HG02970 (cell line): ENCODE measurements at regions not wholly inside any gene's neighbourhood (a gene's known extent, or its start where the extent isn't known, plus 50 kb on each side); places are given as distances from the start of the nearest gene placed in this dataset.
"Not testable (repeated sequence)": the region's sequence is repeated elsewhere in the genome, so short reads cannot be mapped to it uniquely, and the experiment has no call there.

Experiments used
- ATAC-seq: cut with Tn5 transposase; IDR thresholded peaks from one replicate; pipeline ENCODE4 v1.9.1; 2021; ENCODE audit warnings: mild to moderate bottlenecking, moderate library complexity, moderate number of reproducible peaks; ENCODE audit not compliant: unreplicated experiment, low FRiP score

DNA sequence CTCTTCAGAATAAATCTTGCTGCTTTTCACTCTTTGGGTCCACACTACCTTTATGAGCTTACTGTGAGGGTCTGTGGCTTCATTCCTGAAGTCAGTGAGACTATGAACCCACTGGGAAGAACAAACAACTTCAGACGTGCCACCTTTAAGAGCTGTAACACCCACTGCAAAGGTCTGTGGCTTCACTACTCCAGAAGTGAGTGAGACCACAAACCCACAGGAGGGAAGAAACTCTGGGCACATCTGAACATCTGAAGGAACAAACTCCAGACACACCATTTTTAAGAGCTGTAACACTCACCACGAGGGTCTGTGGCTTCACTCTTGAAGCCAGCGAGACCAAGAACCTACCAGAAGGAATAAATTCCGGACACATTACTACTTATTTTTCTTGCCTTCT lies 964.1 kb upstream of the NXPH2 start:
- ATAC-seq: no peak

DNA sequence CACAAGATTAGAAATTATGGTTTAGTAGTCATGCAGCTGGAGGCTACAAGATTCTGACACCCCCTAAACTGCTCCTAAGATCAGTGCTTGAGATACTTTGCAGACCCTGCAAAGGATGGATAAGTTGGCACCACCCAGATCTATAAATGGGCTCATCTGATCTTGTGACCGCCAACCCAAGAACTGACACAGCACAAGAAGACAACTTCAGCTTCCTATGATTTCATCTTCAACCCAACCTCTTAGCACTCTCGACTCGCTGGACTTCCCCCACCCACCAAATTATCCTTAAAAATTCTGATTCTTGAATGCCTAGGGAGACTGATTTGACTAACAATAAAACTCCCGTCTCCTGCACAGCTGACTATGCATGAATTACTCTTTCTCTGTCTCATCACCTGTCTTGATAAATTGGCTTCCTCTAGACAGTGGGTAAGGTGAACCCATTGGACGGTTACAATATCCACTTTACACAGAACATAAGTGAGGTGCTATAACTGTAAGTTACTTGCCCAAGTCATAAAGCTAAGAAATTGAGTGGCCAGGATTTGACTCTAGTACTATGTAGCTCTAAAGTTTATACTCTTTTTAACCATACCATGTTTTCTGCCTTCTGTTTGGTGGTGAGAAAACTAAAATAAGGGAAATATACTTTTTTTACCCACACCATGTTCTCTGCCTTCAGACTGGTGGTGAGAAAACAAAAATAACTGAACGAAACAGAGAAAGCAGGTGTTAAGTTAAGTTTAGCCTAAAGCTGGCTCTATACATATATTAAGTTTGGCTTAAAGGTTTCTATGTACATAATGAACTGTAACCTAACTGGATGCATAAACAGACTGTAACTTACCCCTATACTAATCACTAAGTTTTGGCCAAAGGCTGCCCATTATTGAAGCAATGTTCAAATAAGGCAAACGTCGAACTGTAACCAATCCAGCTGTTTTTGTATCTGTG lies 962.3 kb upstream of the NXPH2 start:
- ATAC-seq: no peak

DNA sequence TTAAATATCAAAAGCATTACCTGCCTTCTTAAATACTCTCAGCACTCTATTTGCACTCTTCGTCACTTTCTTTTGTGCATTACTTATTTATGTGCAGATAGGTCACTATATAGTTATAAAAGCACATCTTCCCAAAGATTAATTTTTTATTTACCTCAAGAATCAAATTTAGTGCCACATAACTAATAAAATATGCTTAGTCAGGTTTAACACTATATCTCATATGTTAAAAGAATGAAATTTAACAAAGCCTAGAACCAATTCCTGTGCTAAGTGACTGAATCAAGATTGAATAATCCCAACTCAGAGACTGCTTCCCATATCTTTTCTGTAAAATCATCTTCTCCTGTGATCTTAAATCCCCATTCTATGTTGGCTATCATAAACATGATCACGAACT lies 957.5 kb upstream of the NXPH2 start:
- ATAC-seq: no peak

DNA sequence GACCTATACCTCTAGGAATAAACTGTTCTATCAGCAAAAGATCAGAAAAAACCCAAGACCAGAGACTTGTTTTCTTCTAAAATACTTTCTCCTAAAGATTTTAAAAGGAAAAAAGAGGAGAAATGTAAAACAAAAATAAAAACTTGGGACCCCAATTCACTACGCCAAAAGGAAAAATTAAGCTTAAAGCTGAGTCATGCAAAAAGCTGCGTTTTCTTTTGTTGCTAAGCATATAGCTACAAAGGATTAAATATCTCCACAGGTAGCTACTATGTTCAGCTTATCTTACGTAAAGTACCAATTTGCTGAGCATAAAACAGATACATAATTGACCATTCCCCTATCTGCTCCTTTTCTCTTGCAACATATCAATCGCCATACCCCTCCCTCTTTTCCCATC lies 950.0 kb upstream of the NXPH2 start:
- ATAC-seq: no peak

DNA sequence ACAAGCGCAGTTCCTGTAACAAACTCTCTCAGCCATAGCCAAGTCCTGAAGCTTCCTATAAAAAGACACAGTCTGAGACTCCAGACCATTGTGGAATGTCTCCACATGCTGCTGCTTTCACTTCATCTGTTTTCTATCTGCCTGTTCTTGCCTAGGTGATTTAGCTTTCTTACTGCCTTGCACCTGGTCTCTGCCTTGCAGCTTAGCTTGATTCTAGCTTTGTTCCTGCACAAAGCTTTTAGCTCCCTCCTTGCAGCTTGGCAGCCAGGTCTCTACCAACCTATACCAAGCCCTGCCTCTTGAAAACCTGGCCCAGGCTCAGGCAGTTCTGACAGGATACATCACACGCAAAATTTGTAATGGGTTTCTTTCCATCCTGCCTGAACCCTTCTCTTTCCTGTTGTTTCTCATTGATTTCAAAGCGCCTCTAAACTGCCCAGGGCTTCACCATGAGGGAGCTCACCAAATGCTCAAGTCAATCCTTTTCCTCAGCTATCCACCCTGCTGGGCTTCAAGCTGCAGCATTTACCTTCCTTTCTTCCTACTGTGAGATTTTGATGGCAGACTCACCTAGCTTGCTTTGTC lies 941.3 kb upstream of the NXPH2 start:
- ATAC-seq: no peak

DNA sequence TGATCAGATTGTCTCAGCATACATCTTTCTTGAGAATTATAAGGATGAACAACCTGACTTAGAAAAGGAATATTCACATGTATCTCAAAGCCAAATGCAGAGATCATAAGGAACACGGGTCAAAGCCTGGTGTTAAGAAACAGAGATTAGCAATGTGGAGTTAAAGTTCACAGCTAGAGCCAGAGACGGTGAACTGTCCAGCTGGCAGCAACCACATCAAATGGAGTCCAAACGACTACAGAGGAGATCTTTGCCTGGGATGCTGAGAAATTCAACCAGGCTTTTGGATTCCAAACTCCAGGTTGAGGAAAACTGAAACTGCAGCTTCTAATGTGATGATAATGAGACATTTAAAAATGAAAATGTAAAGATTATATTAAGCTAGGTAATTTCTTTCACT lies 939.9 kb upstream of the NXPH2 start:
- ATAC-seq: no peak

DNA sequence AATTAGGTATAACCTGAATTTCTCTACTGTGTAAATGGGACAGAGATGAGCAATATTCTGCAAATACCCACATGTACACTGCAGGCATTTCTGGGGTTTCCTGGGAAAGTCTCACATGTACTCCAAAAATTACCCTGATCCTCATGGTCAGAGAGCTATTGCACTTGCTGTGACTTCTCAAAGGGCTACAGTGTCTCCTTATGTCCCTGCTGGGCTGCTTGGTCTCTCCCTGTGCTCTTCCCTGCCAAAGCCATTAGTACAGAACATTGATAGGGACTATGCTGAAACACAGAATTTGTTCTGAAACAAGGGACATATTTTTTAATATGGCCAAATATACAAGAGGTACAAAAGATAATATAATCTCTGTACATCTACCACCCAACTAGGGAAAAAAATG lies 924.4 kb upstream of the NXPH2 start:
- ATAC-seq: no peak

DNA sequence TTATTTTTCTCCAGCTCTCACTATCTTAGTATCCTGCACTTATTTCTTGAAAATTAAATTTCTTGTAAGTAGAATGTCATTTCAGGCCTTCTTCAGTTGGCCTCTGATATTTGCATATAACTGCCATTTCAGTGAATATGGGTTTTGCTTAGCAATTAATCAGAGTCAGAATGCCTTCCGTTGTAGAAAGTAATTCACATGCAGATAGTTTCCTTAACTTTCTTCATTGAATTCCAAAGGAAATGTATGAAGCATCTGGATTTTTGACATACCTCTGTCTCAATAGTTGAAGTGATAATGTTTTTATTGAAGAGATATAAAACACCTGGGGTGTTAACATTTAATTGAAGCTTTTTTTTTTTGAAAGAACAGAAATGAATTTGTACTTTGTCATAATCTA lies 914.1 kb upstream of the NXPH2 start:
- no peak for ATAC-seq

DNA sequence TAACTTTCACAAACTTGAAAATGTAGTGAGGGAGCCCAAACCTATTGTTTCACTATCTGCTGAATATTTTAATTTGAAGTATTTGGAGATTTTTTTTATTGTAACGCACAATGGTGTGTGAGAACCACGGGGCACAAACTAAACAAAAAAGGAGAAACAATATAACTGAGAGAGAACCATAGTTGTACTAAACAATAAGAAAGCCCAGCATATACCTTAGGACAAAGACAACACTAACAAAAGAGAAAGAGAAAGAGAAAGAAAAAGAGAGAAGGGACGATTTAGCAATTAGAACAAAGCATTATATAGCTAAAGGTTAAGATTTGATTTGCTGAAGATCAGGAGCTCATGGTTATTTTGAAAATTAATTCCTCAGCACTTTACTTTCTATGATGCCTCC lies 906.0 kb upstream of the NXPH2 start:
- ATAC-seq: no peak

DNA sequence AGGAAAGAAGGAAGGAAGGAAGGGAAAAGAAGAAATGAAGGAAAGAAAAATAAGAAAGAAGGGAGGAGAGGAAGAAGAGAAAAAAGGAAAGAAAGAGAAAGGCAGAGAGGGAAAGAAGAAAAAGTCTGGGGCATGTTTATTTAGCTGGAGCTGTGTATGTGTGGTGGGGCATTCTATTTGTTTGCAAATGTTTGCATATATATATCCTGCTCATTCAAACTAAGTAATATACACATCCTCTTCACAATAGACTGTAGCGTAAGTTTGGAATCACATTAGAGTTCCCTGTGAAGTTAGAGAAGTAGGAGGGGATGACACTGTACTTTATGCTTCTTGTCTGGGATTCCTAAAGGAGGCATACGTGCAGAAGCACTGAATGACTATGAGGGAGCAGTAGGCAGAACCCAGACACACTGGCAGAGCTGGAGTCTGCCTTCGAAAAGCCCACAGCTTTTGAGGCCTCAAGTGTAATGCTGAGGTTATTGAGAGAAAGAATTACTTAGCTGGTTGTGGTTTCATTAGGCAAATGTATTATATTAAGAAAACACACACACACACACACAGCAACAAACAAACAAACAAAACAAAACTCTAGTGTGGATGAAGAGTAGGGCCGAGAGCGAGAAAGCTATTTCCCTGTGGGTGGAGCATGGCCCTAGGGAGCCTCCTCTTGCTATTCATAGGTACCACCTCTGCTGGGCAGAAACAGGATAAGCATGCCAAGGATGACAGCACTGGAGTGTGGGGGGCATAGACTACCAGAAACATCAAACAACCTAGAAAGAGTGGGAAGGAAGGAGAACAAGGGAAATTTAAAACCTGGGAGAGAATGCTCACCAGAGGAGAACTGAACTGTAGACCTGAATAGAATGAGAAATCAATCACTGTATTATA lies 905.1 kb upstream of the NXPH2 start:
- ATAC-seq: no peak

DNA sequence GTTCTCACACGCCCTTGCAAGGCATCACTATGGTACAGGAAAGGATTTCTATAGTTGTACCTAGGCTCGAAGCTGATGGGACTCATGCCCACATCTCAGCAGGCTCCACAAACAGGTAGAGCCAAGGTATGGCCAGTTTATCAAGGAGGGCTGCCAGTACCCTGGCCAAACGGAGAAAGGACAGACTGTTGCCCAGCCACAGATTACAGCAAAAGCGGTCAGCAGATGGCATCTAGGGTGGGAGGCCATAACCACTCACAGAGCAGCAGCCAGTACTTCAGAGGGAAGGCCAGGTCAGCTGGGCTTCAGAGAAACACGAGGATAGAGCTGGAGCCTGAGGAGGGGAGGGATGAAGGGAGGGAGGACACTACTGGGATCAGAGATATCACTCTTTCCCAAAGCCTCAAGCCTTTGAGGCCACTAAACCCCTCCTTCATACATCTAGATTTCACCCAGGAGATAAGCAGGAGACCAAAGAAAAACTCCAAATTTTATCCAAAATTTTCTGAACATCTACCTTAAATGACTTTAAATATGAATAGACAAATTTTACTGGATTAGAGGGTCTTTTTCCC lies 904.2 kb upstream of the NXPH2 start:
- ATAC-seq: no peak

DNA sequence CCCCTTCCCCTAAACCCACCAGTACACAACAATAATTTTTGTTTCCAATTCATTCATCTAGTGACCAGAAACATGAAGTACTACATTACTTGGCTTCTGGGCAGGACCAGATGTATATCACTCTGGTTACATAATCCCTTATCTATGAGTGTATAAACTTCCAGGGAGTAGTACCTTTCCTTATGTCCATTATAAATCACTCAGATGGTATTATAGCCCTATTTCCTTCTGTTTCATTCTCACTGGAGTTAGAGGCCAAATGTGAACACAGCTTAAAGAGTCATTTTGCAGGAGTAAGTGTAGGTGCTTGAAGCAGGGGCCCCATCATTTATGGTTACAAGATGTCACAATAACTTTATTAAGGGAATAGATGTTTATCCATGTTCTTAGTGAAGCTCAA lies 894.4 kb upstream of the NXPH2 start:
- ATAC-seq: no peak

DNA sequence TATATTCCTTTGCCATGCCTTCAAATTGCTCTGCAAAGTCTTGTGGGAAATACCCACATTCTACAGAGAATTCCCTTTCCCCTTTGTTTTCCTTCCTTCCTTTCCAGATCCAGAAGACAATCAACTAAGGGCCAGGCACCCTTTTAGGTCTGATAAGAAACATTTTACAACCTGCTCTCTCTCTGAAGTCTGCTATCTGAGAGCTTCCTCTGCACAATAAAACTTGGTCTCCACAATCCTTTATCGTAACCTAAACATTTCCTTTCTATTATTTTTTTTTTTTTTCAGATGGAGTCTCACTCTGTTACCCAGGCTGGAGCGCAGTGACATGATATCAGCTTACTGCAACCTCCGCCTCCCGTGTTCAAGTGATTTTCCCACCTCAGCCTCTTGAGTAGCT lies 893.3 kb upstream of the NXPH2 start:
- not testable (repeated sequence) for ATAC-seq

DNA sequence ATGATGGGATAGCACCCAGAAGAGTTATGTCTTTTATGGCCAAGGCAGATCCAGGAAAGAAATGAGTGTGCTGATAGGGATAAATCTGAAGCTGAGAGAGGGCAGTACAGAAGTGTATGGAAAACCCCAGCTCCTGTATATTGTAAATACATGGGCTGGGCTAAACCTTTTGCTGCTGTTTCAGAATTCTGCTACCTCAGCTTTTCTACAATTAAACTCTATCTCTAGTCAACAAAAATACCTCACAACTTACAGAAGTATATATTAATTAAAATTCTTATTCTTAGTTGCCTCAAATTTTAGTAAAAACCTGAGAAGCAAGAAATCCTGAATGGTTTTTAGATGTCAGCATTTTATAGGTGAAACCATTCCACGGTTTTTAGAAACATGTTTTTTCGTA lies 889.5 kb upstream of the NXPH2 start:
- ATAC-seq: no peak

DNA sequence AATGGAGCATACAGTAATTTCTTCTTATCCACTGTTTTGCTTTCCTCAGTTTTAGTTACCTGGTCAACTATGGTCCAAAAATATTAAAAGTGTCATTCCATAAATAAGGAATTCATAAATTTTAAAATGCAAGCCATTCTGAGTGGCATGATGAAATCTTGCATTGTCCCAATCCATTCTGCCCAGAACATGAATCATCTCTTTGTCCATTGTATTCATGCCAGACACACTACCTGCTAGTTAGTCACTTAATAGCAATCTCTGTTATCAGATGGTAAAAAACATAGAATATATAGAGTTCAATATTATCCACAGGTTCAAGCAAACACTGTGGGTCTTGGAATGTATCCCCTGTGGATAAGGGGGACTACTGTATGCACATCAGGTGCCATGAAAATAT lies 872.2 kb upstream of the NXPH2 start:
- no peak for ATAC-seq

DNA sequence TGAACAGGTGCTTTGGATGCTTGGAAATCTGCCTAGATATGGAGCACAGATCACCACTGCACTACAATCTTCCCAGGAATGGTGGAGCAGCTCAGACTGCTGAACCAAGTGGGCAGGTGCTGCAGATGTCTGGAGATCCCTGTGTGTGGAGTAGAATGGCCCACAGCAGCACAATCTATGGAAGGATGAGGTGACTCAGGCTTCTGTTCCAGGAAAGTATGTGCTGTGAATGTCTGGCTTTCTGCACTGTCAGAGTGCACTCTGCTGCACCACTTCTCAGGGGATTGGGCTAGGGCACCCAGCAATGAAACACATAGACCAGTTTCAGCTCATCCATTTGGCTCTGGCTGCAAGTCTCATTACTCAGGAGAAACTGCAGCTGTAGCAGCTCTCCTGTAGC lies 865.4 kb upstream of the NXPH2 start:
- no peak for ATAC-seq

DNA sequence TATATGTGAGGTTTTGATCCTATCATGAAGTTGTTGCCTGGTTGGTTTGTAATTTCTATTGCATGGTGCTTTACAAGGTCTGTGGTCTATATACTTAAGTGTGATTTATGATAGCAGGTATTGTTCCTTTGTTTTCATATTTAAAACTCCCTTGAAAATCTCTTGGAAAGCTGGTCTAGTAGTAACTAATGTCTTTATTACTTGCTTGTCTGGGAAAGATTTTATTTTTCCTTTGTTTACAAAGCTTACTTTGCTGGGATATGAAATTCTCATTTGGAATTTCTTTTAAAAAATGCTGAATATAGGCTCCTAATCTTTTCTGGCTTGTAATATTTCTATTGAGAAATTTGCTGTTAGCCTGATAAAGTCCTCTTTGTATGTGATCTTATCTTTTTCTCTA lies 862.9 kb upstream of the NXPH2 start:
- no peak for ATAC-seq

DNA sequence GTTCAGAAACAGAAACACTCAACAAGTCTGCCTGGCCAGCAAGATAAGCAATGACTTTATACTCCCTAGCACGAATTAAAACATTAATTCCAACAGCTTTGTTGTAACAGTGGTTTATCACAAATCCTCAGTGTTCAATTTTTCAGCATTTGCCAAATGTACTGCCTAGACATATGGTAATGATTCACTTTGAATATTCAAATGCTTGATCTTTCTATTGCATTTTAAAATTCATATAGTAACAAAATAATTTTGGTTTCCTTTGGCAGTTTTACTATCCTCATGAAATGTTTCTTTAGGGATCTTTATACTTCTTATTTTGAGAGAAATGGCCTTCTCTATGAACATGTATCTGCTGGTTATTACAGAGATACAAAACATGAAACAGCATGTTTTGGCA lies 851.8 kb upstream of the NXPH2 start:
- no peak for ATAC-seq

DNA sequence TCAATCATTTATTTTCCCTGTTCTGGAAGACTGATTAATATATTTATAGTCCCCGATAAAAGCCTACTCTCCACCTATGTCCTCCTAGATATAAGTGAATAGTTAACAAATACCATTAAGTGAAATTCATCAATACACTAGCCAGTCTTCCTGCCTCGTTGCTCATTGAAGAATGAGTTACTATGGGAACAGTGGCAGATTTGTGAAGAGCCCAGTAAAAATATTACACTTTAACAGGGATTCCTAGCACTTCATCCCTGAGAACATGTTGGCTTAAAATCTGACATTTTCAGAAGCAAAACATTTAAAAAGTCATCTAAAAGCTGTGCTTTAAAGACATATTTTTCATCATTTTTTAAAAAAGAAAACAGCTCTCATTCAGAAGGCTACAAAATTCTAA lies 848.7 kb upstream of the NXPH2 start:
- no peak for ATAC-seq

DNA sequence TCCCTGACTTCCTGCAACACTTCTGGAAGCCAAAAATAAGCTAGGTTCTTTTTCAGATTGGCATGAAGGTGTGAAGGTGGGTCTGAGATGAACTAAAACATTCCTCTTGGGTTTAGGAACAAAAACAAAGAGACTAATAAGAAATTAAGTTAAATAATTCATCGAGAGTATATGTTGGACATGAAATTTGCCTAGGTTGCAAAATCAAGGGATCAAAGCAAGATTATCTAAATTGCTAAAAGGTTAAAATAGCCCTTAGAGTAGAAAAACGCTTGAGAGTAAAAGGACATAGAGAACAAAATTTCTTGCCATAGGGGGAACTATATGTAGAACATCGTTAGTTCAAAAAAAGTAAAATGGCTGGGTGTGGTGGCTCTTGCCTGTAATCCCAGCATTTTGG lies 845.9 kb upstream of the NXPH2 start:
- ATAC-seq: no peak

DNA sequence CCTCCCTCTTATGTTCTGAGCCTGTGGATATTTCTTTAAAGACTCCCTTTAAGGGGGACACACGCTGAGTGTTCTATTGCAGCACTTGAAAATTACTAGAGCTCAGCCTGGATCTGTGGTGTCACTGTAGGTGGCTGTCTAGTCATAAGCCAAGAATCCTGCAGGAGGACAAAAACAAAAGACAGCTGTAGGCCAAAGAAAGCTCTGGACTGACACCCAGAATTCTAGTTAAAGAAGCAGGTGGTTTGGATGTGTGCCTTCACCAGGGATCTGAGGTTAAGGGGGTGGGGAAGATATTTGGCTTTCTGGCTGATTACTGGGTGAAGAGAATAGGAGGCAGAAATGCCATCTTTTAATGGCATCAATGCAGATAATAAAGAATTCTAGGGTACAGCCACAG lies 842.5 kb upstream of the NXPH2 start:
- no peak for ATAC-seq
